SK-N-MC (cell line): ENCODE measurements at regions not wholly inside any gene's neighbourhood (a gene's known extent, or its start where the extent isn't known, plus 50 kb on each side); places are given as distances from the start of the nearest gene placed in this dataset.

Experiments
- EZH2 ChIP-seq: fragments of 200-600 bp; sonication (generic); IDR thresholded peaks from one replicate; pipeline ENCODE4 v1.6.1; 2017; ENCODE audit warnings: antibody characterized with exemption
- FOXP2 ChIP-seq: optimal IDR thresholded peaks from 2 replicates; pipeline ENCODE3; 2011; ENCODE audit warnings: mild to moderate bottlenecking, moderate library complexity; ENCODE audit not compliant: insufficient read depth; ENCODE audit errors: extremely low read length, control extremely low read depth
- POLR2AphosphoS5 ChIP-seq: IDR thresholded peaks from 2 replicates; pipeline ENCODE4 v1.6.1; 2012; ENCODE audit warnings: mild to moderate bottlenecking, low read depth, low read length, borderline replicate concordance

DNA sequence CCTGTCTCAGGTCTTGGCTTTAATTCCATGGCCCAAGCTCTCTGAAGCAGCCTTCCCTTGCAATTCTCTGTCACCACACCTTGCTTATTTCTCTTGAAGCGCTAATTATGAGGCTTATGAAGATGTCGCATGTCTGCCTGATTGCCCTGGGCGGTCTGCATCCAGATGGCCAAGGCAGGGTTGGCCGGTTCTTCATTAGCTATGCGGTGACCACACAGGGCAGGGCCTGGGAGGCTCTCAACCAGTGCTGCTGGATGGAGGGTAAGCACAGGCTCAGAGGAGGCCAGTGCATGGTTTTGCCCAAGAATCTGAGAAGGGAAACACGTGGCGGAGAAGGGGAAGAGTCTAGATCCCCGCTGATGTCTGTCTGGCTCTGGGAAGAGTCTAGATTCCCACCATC lies 528.7 kb downstream of the CDH26 start:
- TF ChIP-seq EZH2 (no peak), POLR2AphosphoS5 (no peak), FOXP2 (no peak)
